Stimulated activated CD4-positive, alpha-beta T cell treated with anti-CD3 and anti-CD28 coated beads, Interleukin-1b, Interleukin-23, amount 100 ng/mL, for 24 hours (primary cell): ENCODE measurements at regions not wholly inside any gene's neighbourhood (a gene's known extent, or its start where the extent isn't known, plus 50 kb on each side); places are given as distances from the start of the nearest gene placed in this dataset.
"Not testable (repeated sequence)": the region's sequence is repeated elsewhere in the genome, so short reads cannot be mapped to it uniquely, and the experiment has no call there.

Experiments used
- DNase-seq, 4 experiments: peaks; one replicate each; pipeline ENCODE4 v3.0.0-alpha.2; 2020; ENCODE audit warnings: low read depth in 4 of 4, low spot score in 1 of 4

- no peak for DNase-seq
Measured at GRCh38 chr14:89469210-89470198, 52.5 kb upstream of the FOXN3 start.

GRCh38 chr14:89468566-89468965 is 51.5 kb upstream of the FOXN3 start:
- DNase-seq, result no peak

GRCh38 chr14:89468030-89468429 is 51.0 kb upstream of the FOXN3 start:
- not testable (repeated sequence) for DNase-seq

- no peak for DNase-seq
Measured at GRCh38 chr14:89466944-89467343, 49.9 kb upstream of the FOXN3 start.
